GM13976 (cell line): ENCODE measurements at regions not wholly inside any gene's neighbourhood (a gene's known extent, or its start where the extent isn't known, plus 50 kb on each side); places are given as distances from the start of the nearest gene placed in this dataset.

Experiments used
- DNase-seq: peaks from one replicate; pipeline ENCODE4 v3.0.0; 2012; ENCODE audit warnings: low spot score
- in situ Hi-C: fragments of 300-500 bp; cut with MboI; formaldehyde crosslinking; loops from one replicate; pipeline ENCODE4 v1.12.0; 2022; ENCODE audit warnings: low sequenced_read_pairs, mixed read lengths, inconsistent platforms; ENCODE audit not compliant: unreplicated experiment
- TF ChIP-seq, protein P1 (sequence below): IDR thresholded peaks from 2 replicates; pipeline ENCODE4 v1.5.1; 2012; ENCODE audit warnings: borderline replicate concordance, mild to moderate bottlenecking; ENCODE audit not compliant: insufficient read depth; ENCODE audit errors: extremely low read depth, missing control alignments, control extremely low read depth

DNA sequence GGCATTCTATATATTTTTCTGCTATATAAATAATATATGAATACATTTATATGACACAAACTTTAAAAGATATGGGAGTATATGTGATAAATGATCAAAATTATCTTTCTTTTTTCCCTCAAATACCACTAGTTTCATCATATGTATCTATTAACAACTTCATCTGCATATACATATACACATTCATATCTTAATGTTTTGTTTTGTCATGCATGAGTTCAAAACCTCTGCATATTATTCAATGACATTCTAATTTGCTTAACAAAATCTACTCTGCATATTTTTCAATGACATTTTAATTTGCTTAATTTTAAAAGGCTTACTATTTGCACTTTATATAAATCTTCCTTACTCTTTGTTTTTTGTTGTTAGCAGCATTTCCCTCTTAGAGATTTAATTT is 276.2 kb downstream of the PIK3C3 start:
- TF ChIP-seq, protein P1, sequence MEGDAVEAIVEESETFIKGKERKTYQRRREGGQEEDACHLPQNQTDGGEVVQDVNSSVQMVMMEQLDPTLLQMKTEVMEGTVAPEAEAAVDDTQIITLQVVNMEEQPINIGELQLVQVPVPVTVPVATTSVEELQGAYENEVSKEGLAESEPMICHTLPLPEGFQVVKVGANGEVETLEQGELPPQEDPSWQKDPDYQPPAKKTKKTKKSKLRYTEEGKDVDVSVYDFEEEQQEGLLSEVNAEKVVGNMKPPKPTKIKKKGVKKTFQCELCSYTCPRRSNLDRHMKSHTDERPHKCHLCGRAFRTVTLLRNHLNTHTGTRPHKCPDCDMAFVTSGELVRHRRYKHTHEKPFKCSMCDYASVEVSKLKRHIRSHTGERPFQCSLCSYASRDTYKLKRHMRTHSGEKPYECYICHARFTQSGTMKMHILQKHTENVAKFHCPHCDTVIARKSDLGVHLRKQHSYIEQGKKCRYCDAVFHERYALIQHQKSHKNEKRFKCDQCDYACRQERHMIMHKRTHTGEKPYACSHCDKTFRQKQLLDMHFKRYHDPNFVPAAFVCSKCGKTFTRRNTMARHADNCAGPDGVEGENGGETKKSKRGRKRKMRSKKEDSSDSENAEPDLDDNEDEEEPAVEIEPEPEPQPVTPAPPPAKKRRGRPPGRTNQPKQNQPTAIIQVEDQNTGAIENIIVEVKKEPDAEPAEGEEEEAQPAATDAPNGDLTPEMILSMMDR: no peak
- in situ Hi-C loops: no loop called here
- DNase-seq: no peak

DNA sequence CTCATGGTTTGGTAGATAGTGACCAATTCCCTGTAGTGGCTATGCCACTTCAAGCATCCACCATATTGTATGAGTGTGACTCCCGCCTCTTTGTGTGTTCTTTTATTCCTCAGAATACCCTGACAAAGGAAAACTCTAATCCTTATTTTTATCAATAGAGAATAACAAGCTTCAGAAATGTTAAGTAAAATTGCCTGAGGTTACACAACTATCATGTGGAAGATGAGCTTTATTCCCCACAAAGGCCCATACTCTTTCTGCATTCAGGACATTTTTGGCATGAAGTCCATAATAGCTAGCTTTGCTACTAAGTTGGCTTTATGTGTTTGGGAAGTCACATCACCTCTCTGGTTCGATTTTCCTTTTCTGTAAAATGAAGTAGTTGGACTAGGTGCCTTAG is 276.8 kb downstream of the PIK3C3 start:
- TF ChIP-seq, protein P1: no peak
- in situ Hi-C loops: no loop called here
- DNase-seq: no peak

DNA sequence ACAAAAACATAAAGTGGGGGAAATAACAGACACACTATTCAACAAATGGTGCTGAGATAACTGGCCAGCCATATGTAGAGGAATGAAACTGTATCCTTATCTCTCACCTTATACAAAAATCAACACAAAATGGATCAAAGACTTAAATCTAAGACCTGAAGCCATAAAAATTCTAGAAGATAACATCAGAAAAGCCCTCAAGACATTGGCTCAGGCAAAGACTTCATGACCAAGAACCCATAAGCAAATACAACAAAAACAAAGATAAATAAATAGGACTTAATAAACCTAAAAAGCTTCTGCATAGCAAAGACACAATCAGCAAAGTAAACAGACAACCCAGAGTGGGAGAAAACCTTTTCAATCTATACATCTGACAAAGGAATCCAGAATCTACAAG is 278.9 kb downstream of the PIK3C3 start:
- no peak for DNase-seq
- in situ Hi-C loops: no loop called here
- TF ChIP-seq, protein P1: no peak

DNA sequence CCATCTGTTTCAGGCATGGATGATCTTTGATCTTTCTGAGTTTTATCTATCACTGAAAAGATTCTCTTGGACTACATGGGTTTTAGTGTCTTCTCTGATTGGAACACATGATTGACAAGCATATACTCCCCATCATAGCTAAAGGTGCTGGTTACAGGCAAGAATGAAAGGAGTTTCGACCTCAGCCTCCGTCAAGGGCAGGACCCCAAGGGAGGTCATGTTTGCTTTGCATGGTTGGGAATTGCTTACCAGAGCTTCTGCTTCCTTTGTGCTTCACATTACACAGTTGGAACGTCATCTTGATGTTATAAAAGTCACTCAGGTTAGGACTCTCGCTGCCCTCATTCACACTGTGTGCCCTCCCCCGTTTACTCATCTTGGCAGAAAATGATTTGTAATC is 287.7 kb downstream of the PIK3C3 start:
- DNase-seq: no peak
- in situ Hi-C loops: no loop called here
- TF ChIP-seq, protein P1: no peak

DNA sequence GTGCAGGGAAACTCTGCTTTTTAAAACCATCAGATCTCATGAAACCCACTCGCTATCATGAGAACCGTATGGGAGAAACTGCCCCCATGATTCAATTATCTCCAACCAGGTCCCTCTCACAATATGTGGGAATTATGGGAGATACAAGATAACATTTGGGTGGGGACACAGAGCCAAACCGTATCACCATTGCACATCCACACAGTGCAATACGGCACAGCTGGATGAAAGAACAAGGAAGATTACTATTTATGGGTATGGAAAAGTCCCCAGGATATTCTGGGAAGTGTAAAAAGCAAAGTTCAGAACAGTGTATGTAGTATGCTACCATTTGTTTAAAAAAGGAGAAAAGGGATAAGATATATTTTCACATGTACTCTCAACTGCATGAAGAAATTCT is 290.1 kb downstream of the PIK3C3 start:
- in situ Hi-C loops: no loop called here
- DNase-seq: no peak
- TF ChIP-seq, protein P1: no peak

DNA sequence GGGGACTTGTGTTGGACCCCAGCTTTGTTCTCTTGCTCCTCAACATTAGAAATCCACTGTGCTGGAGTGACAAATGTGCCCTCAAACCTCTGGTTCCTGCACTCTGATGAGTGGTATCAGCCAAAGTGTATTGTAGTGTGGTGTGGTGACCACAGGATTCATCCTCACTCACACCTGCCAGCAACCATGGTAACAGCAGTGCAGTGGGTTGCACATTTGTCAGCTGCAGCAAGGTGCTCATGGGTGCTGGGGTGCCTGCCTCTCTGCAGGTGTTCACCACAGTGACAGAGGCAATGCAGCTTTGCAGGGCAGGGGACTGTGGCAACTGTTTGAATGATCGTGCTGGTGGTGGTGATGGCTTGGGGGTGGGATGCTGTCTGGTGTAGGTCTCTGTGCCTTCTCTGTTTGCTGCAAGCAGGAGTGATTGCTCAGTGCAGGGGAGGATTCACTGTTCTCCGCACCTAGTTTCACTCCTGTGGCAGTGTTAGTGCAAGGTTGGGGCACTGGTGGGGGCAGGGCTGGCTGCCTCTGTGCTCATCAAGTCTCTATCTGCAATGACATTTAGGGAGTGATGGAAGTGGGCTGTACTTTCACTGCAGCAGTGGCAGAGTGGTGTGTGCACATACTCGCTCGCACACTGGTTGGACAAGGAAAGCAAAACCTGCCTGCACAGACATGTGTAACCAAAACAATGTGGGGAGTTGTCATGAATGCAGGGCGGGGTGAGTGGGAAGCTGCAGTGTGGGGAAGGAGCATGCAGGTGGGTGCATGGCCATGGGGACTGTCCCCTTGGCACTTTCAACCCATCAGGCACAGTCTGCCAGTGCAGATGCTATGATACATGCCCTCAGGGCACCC is 301.1 kb downstream of the PIK3C3 start:
- no peak for DNase-seq
- TF ChIP-seq, protein P1: no peak
- in situ Hi-C loops: no loop called here
